ENCODE measurements at regions not wholly inside any gene's neighbourhood (a gene's known extent, or its start where the extent isn't known, plus 50 kb on each side); places are given as distances from the start of the nearest gene placed in this dataset.

- no peak for DNase-seq (ENCODE audit: low read depth in 4 of 4, low spot score in 1 of 4)
Observed at GRCh38 chr10:78264361-78264760, 230.7 kb downstream of the RPS24 start.

GRCh38 chr10:78266741-78267469 is 233.2 kb downstream of the RPS24 start:
- no peak for DNase-seq (ENCODE audit: low read depth in 4 of 4, low spot score in 1 of 4)

GRCh38 chr10:78267598-78267997 is 233.9 kb downstream of the RPS24 start:
- no peak for DNase-seq (ENCODE audit: low read depth in 4 of 4, low spot score in 1 of 4)

GRCh38 chr10:78269060-78269459 is 235.4 kb downstream of the RPS24 start:
- no peak for DNase-seq (ENCODE audit: low read depth in 4 of 4, low spot score in 1 of 4)

GRCh38 chr10:78272329-78272728 is 238.7 kb downstream of the RPS24 start:
- no peak for DNase-seq (ENCODE audit: low read depth in 4 of 4, low spot score in 1 of 4)

GRCh38 chr10:78274491-78274890 is 240.8 kb downstream of the RPS24 start:
- DNase-seq (ENCODE audit: low read depth in 4 of 4, low spot score in 1 of 4), result no peak

GRCh38 chr10:78276139-78276538 is 242.5 kb downstream of the RPS24 start:
- DNase-seq (ENCODE audit: low read depth in 4 of 4, low spot score in 1 of 4), result no peak

- DNase-seq (ENCODE audit: low read depth in 4 of 4, low spot score in 1 of 4), result no peak
Observed at GRCh38 chr10:78277314-78278057, 243.8 kb downstream of the RPS24 start.

GRCh38 chr10:78278058-78278404 is 244.4 kb downstream of the RPS24 start:
- no peak for DNase-seq (ENCODE audit: low read depth in 4 of 4, low spot score in 1 of 4)

- DNase-seq (ENCODE audit: low read depth in 4 of 4, low spot score in 1 of 4), result no peak
Observed at GRCh38 chr10:78279756-78280155, 246.1 kb downstream of the RPS24 start.

GRCh38 chr10:78280604-78281003 is 246.9 kb downstream of the RPS24 start:
- DNase-seq (ENCODE audit: low read depth in 4 of 4, low spot score in 1 of 4), result no peak

- no peak for DNase-seq (ENCODE audit: low read depth in 4 of 4, low spot score in 1 of 4)
Observed at GRCh38 chr10:78281627-78282026, 248.0 kb downstream of the RPS24 start.

GRCh38 chr10:78283069-78283682 is 249.5 kb downstream of the RPS24 start:
- DNase-seq (ENCODE audit: low read depth in 4 of 4, low spot score in 1 of 4), result no peak

GRCh38 chr10:78284381-78284780 is 250.7 kb downstream of the RPS24 start:
- no peak for DNase-seq (ENCODE audit: low read depth in 4 of 4, low spot score in 1 of 4)

- no peak for DNase-seq (ENCODE audit: low read depth in 4 of 4, low spot score in 1 of 4)
Observed at GRCh38 chr10:78285226-78285625, 251.6 kb downstream of the RPS24 start.

GRCh38 chr10:78286186-78286585 is 252.5 kb downstream of the RPS24 start:
- no peak for DNase-seq (ENCODE audit: low read depth in 4 of 4, low spot score in 1 of 4)

- DNase-seq (ENCODE audit: low read depth in 4 of 4, low spot score in 1 of 4), result no peak
Observed at GRCh38 chr10:78286668-78287067, 253.0 kb downstream of the RPS24 start.

GRCh38 chr10:78287618-78288017 is 254.0 kb downstream of the RPS24 start:
- DNase-seq (ENCODE audit: low read depth in 4 of 4, low spot score in 1 of 4), result no peak

- no peak for DNase-seq (ENCODE audit: low read depth in 4 of 4, low spot score in 1 of 4)
Observed at GRCh38 chr10:78288663-78289062, 255.0 kb downstream of the RPS24 start.

- DNase-seq (ENCODE audit: low read depth in 4 of 4, low spot score in 1 of 4), result no peak
Observed at GRCh38 chr10:78290131-78290750, 256.6 kb downstream of the RPS24 start.

- DNase-seq (ENCODE audit: low read depth in 4 of 4, low spot score in 1 of 4), result no peak
Observed at GRCh38 chr10:78291722-78292121, 258.1 kb downstream of the RPS24 start.
